22Rv1 (cell line): ENCODE measurements at regions not wholly inside any gene's neighbourhood (a gene's known extent, or its start where the extent isn't known, plus 50 kb on each side); places are given as distances from the start of the nearest gene placed in this dataset.

Source experiments
- ZFX ChIP-seq: fragments of 450-650 bp; IDR thresholded peaks from 2 replicates; pipeline ENCODE4 v1.6.1; 2017; ENCODE audit warnings: antibody characterized with exemption, borderline replicate concordance
- TF ChIP-seq, protein P1 (sequence below): fragments of 450-650 bp; IDR thresholded peaks from 2 replicates; pipeline ENCODE4 v1.5.1; 2017; ENCODE audit warnings: mild to moderate bottlenecking

DNA sequence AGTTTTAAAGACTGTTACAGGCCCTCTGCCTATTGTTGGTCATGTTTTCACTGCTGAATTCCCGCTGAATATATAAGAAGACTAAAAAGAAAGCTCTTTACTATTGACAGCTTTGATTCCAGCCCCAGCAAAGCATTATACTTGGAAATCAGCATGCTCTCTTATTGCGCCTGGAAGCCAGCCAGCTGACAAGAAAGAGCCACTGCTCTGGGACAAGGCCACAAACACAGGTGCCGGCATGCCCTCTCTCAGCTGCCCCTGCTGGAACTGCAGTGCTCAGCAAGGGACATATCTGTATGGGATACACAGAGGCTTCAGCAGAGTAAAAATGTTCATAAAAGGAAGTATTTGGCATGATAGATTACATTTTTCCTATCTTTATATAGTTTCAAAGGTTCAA lies 523.9 kb downstream of the ADRA2A start:
- TF ChIP-seq, protein P1, sequence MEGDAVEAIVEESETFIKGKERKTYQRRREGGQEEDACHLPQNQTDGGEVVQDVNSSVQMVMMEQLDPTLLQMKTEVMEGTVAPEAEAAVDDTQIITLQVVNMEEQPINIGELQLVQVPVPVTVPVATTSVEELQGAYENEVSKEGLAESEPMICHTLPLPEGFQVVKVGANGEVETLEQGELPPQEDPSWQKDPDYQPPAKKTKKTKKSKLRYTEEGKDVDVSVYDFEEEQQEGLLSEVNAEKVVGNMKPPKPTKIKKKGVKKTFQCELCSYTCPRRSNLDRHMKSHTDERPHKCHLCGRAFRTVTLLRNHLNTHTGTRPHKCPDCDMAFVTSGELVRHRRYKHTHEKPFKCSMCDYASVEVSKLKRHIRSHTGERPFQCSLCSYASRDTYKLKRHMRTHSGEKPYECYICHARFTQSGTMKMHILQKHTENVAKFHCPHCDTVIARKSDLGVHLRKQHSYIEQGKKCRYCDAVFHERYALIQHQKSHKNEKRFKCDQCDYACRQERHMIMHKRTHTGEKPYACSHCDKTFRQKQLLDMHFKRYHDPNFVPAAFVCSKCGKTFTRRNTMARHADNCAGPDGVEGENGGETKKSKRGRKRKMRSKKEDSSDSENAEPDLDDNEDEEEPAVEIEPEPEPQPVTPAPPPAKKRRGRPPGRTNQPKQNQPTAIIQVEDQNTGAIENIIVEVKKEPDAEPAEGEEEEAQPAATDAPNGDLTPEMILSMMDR: no peak
- TF ChIP-seq ZFX: no peak
